Astrocyte (in vitro differentiated cells and primary cell): ENCODE measurements at regions not wholly inside any gene's neighbourhood (a gene's known extent, or its start where the extent isn't known, plus 50 kb on each side); places are given as distances from the start of the nearest gene placed in this dataset.

ENCODE experiments used
- CTCF ChIP-seq: IDR thresholded peaks from 2 replicates; pipeline ENCODE4 v1.5.1; 2011; ENCODE audit warnings: low read depth, mild to moderate bottlenecking, inconsistent platforms, low read length, moderate library complexity; ENCODE audit not compliant: insufficient read depth
- EZH2 ChIP-seq: IDR thresholded peaks from 2 replicates; pipeline ENCODE4 v1.6.1; 2012; ENCODE audit warnings: mild to moderate bottlenecking, low read length, inconsistent platforms; ENCODE audit not compliant: insufficient read depth

GRCh38 chr10:59082249-59082648 is 94.2 kb upstream of the PHYHIPL start:
- TF ChIP-seq EZH2 (no peak), CTCF (no peak)
